ENCODE measurements at regions not wholly inside any gene's neighbourhood (a gene's known extent, or its start where the extent isn't known, plus 50 kb on each side); places are given as distances from the start of the nearest gene placed in this dataset.
"Not testable (repeated sequence)": the region's sequence is repeated elsewhere in the genome, so short reads cannot be mapped to it uniquely, and the experiment has no call there.

GRCh38 chr13:90938848-90939247 is 408.6 kb upstream of the MIR17HG start:
- H3K36me3 Mint-ChIP-seq = no peaks in the 10 kb centered on the region
- no peak for TF ChIP-seq CTCF (conservative IDR thresholded peaks at IDR 0.05)
- no peaks in the 10 kb centered on the region for H3K9me3 Mint-ChIP-seq
- H3K27ac Mint-ChIP-seq = no peak overlapping the region
- DNase-seq (ENCODE audit: extremely low spot score, unreplicated experiment) = no peak
- H3K4me3 Mint-ChIP-seq = no peak overlapping the region
- no peaks in the 10 kb centered on the region for H3K4me1 Mint-ChIP-seq (ENCODE audit: unreplicated experiment)
- no peaks in the 10 kb centered on the region for H3K27me3 Mint-ChIP-seq

GRCh38 chr13:90943946-90944345 is 403.5 kb upstream of the MIR17HG start:
- Mint-ChIP-seq H3K9me3 (no peaks in the 10 kb centered on the region), H3K36me3 (no peaks in the 10 kb centered on the region), H3K27ac (no peak overlapping the region), H3K27me3 (no peaks in the 10 kb centered on the region), H3K4me3 (no peak overlapping the region), H3K4me1 (ENCODE audit: unreplicated experiment) (no peaks in the 10 kb centered on the region)
- no peak for TF ChIP-seq CTCF (conservative IDR thresholded peaks at IDR 0.05)
- no peak for DNase-seq (ENCODE audit: extremely low spot score, unreplicated experiment)

- not testable (repeated sequence) for H3K4me3 Mint-ChIP-seq; DNase-seq (ENCODE audit: extremely low spot score, unreplicated experiment); H3K27ac Mint-ChIP-seq; H3K4me1 Mint-ChIP-seq (ENCODE audit: unreplicated experiment); H3K9me3 Mint-ChIP-seq; H3K36me3 Mint-ChIP-seq; H3K27me3 Mint-ChIP-seq
Observed at GRCh38 chr13:90945146-90945545, 402.3 kb upstream of the MIR17HG start.

DNA sequence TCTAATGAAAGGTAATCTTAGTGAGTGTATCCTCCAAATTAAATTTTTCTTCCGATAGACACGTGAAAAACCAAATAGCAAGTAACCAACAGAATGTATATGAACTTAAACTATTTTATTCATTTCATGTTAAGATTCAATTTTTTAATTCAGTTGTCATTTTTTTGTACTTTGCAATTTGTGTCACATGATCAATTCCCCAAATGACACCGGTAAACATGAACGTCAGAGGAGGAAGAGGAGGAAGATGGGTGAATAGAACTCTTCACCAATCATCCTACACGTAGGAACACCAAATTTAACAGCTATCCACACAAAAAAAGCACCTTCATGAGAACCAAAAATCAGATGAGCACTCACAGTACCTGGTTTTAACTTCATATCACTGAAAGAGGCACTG is 401.4 kb upstream of the MIR17HG start:
- DNase-seq (ENCODE audit: extremely low spot score, unreplicated experiment); H3K27me3 Mint-ChIP-seq; H3K36me3 Mint-ChIP-seq; H3K4me3 Mint-ChIP-seq; H3K9me3 Mint-ChIP-seq; H3K4me1 Mint-ChIP-seq (ENCODE audit: unreplicated experiment); H3K27ac Mint-ChIP-seq: not testable (repeated sequence)

- no peaks in the 10 kb centered on the region for H3K27me3 Mint-ChIP-seq
- no peaks in the 10 kb centered on the region for H3K36me3 Mint-ChIP-seq
- no peak overlapping the region for H3K27ac Mint-ChIP-seq
- no peaks in the 10 kb centered on the region for H3K9me3 Mint-ChIP-seq
- no peaks in the 10 kb centered on the region for H3K4me1 Mint-ChIP-seq (ENCODE audit: unreplicated experiment)
- no peak overlapping the region for H3K4me3 Mint-ChIP-seq
- no peak for TF ChIP-seq CTCF (conservative IDR thresholded peaks at IDR 0.05)
- DNase-seq (ENCODE audit: extremely low spot score, unreplicated experiment) = no peak
Observed at GRCh38 chr13:90947976-90948375, 399.5 kb upstream of the MIR17HG start.

DNA sequence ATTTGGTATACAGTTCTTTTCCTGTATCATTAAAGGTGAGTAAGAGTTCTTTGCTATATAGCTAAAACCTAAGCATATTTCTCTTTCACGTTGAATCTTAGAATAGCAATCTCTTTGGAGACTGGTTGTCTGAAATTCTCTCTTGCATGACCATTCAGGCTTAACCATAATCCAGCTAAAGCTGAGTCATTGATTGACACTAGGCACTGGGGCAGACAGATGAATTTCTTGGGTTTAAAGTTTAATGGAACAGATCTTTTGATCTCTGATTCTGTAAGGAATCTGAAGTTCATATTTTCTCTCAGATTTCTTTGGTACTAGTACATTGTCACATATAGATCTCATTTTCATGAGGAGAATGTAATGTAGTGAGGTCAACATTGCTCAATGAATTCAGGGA is 397.3 kb upstream of the MIR17HG start:
- Mint-ChIP-seq H3K36me3 (no peaks in the 10 kb centered on the region), H3K9me3 (no peaks in the 10 kb centered on the region), H3K4me1 (ENCODE audit: unreplicated experiment) (no peaks in the 10 kb centered on the region), H3K27me3 (no peaks in the 10 kb centered on the region), H3K27ac (no peak overlapping the region), H3K4me3 (no peak overlapping the region)
- DNase-seq (ENCODE audit: extremely low spot score, unreplicated experiment) = no peak
- no peak for TF ChIP-seq CTCF (conservative IDR thresholded peaks at IDR 0.05)

DNA sequence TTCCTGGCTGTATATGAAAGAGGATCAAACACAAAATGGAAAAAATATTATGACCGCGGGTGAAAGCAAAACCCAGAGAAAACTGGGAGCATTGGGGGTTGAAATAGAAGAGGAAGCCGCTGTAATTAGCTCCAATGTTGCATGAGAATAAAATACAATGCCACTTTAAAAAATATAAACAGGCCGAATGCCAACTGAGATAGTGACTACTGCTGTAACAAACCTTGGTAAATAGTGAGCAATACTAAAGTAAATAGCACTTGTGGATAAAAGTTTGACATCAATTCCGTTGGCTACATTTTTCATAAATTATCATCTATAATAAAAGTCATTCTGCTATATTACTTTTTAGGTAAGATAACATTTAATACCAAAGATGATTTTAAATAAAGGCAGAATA is 395.8 kb upstream of the MIR17HG start:
- no peaks in the 10 kb centered on the region for H3K27me3 Mint-ChIP-seq
- DNase-seq (ENCODE audit: extremely low spot score, unreplicated experiment) = no peak
- no peak for TF ChIP-seq CTCF (conservative IDR thresholded peaks at IDR 0.05)
- H3K36me3 Mint-ChIP-seq = no peaks in the 10 kb centered on the region
- no peaks in the 10 kb centered on the region for H3K9me3 Mint-ChIP-seq
- no peaks in the 10 kb centered on the region for H3K4me1 Mint-ChIP-seq (ENCODE audit: unreplicated experiment)
- H3K27ac Mint-ChIP-seq = no peak overlapping the region
- no peak overlapping the region for H3K4me3 Mint-ChIP-seq

All from type B pancreatic cell (in vitro differentiated cells).